ENCODE measurements at regions not wholly inside any gene's neighbourhood (a gene's known extent, or its start where the extent isn't known, plus 50 kb on each side); places are given as distances from the start of the nearest gene placed in this dataset.

DNA sequence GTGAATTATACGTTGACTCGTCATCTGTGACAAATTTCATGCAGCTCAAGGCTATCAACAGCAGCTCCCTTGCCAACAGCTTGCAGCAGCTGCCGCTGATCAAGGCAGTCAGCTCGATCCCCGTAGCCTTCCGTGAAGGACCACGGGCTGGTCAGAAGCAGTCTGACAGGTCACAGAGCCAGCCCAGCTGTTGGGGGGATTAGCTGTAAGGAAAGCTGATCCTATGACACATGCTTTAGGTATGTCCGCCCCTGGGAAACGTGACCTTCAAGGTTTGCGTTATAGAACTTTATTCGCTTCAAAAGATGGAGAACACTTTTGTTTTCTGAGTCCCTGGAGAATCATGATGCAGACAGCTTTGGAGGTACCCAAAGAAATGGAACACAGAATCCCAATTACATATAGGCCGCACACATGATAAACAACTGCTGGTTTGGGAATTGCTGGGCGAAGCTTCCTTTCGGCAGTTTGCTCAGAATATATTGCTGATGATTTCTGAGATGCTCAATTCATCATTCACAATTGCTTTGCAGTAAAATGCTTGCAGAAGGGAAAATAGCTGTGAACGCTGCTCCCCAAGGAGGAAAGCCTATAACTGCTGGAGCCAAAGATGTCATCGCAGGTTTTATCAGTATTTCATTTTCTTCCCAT, 62.6 kb upstream of the USP29 start:
- no peaks in the 10 kb centered on the region for H3K36me3 Mint-ChIP-seq (ENCODE audit: low read depth)
- no peaks in the 10 kb centered on the region for H3K4me1 Mint-ChIP-seq
- ATAC-seq (no peak), DNase-seq (no peak)
- no peak overlapping the region for H3K27ac Mint-ChIP-seq
- peaks cover 45% of the 10 kb centered on the region for H3K9me3 Mint-ChIP-seq
- H3K4me3 Mint-ChIP-seq, result no peak overlapping the region
- H3K27me3 Mint-ChIP-seq, result peaks cover 3% of the 10 kb centered on the region

DNA sequence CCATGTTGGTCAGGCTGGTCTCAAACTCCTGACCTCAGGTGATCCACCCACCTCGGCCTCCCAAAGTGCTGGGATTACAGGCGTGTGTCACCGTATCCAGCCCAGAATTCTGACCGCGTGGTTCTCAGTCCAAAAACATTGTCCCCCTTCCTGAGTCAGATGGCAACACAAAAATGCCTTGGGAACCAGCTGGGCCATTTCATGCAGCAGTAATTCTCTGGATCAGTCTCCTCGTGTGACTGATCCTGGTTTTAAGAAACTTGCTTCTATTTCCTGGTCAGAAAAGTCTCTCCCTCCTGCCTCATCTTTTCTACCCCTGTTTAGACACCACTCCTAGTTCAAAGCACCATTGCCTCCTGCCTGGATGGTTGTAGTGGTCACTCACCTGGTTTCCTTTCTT, 60.9 kb upstream of the USP29 start:
- peaks cover 51% of the 10 kb centered on the region for H3K9me3 Mint-ChIP-seq
- H3K27ac Mint-ChIP-seq, result no peak overlapping the region
- DNase-seq, result no peak
- H3K36me3 Mint-ChIP-seq (ENCODE audit: low read depth), result no peaks in the 10 kb centered on the region
- H3K4me1 Mint-ChIP-seq, result no peaks in the 10 kb centered on the region
- H3K4me3 Mint-ChIP-seq, result no peak overlapping the region
- H3K27me3 Mint-ChIP-seq, result peaks cover 3% of the 10 kb centered on the region
- no peak for ATAC-seq

DNA sequence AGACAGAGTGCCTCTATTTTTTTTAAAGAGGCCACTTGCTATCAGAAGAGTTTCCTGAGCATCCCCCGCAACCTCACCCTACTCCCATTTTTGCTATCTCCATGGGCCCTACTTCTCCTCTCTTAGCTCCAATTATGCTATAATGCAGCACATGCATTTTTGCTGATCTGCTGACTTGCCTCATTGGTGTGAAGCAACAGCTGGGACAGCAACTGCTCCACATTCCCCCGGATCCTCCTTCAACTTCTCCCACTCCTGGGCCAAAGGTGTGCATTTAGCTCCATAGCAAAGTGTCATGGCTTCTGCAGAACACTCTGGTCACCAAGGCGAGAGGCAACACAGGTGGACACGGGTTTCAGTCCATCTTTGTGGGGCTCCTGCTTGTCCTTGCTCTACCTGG, 56.7 kb upstream of the USP29 start:
- Mint-ChIP-seq H3K36me3 (ENCODE audit: low read depth) (peaks cover 1% of the 10 kb centered on the region), H3K4me1 (no peaks in the 10 kb centered on the region), H3K4me3 (no peak overlapping the region), H3K27me3 (peaks cover 3% of the 10 kb centered on the region), H3K9me3 (peaks cover 46% of the 10 kb centered on the region), H3K27ac (no peak overlapping the region)
- no peak for ATAC-seq
- no peak for DNase-seq

DNA sequence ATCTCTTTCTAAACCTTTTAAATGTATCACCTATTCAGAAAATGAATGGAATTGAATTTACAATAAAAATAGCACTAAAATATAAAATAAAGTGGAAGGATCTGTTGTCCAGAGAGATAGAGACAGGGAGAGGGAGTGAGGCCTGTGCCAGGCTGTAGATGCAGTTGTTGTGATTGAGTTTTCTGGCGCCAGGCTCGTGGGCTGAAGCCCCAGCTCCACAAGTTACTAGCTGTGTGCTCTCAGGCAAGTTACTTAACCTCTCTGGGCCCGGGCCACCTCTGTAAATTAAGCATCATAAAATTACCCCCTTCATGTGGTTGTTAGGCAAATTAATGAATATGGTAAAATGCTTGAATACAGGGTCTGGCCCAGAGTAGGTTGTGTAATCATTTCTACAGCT, 52.3 kb upstream of the USP29 start:
- Mint-ChIP-seq H3K27ac (no peak overlapping the region), H3K27me3 (no peaks in the 10 kb centered on the region), H3K4me1 (no peaks in the 10 kb centered on the region), H3K9me3 (peaks cover 24% of the 10 kb centered on the region), H3K4me3 (no peak overlapping the region), H3K36me3 (ENCODE audit: low read depth) (peaks cover 1% of the 10 kb centered on the region)
- no peak for ATAC-seq
- DNase-seq, result no peak

DNA sequence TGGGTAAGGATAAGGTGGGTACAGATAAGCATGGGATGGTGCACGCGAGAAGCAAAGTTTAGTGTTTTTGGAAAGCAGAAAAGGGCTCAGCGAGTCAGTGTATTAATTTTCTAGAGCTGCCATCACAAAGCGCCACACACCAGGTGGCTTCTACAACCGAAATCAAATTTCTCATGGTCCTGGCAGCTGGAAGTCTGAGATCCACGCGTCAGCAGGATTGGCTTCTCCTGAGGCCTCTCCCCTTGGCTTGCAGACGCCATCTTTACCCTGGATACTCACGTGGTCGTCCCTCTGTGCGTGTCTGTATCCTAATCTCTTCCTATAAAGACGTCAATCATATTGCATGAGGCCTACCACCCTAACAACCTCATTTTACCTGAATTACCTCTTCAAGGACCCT, 51.5 kb upstream of the USP29 start:
- Mint-ChIP-seq H3K4me1 (no peaks in the 10 kb centered on the region), H3K9me3 (peaks cover 22% of the 10 kb centered on the region), H3K36me3 (ENCODE audit: low read depth) (peaks cover 3% of the 10 kb centered on the region), H3K4me3 (no peak overlapping the region), H3K27ac (no peak overlapping the region), H3K27me3 (no peaks in the 10 kb centered on the region)
- DNase-seq (no peak), ATAC-seq (no peak)

DNA sequence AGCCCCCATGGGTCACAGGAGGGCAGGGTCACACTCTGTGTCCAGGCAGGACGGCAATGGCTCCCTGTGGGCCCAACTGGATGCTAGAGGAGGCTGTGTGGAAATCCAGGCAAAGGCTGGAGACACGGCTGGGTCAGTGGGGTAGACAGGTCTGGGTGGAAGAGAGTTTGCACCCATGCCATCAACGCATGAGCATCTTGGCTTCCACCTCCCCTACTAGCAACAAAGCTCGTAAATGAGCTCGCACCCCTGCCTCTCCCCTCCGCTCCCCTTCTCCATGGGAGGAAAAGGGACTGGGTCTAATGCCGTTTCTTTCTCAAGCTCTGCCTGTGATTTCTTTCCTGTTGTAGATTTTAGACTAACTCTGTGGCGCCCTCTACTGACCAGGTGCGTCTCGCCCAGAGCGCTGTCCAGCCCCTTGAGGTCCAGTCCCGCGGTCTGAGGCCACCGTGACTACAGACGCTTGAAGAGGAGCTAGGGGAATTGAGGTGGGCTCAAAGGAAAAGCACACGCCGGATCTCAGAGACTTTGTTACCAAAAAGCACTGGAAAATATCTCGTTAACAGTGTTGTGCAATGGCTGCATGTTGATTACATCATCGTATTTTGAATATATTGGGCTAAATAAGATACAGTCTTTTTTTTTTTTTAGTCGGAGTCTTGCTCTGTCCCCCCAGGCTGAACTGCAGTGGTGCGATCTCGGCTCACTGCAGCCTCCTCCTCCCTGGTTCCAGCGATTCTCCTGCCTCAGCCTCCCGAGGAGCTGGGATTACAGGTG, 50.7 kb upstream of the USP29 start:
- Mint-ChIP-seq H3K36me3 (ENCODE audit: low read depth) (peaks cover 3% of the 10 kb centered on the region), H3K4me1 (no peaks in the 10 kb centered on the region), H3K27me3 (no peaks in the 10 kb centered on the region), H3K4me3 (no peak overlapping the region), H3K9me3 (peaks cover 17% of the 10 kb centered on the region), H3K27ac (no peak overlapping the region)
- DNase-seq, result no peak
- no peak for ATAC-seq
